ENCODE measurements at regions not wholly inside any gene's neighbourhood (a gene's known extent, or its start where the extent isn't known, plus 50 kb on each side); places are given as distances from the start of the nearest gene placed in this dataset.
"Not testable (repeated sequence)": the region's sequence is repeated elsewhere in the genome, so short reads cannot be mapped to it uniquely, and the experiment has no call there.

DNA sequence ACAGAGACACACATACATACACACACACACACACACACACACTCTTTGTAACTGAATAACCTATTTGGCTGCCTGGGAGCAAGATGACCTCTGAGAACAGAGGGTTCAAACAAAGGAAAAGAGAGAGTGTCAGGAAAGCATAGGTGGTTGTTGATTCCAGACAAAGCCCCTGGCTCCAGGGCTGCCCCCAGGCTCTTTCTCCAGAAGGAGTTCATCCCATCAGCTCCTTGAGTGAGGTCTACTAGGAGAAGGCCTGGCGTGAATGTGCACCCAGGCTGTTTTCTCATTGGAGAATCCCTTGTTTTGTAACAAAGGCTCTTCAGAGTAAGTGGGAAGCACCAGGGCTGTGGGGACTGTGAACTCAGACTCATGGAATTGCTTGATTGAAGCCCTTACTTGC, 151.9 kb downstream of the EMP1 start:
- DNase-seq (ENCODE audit: low spot score), result no peak

DNA sequence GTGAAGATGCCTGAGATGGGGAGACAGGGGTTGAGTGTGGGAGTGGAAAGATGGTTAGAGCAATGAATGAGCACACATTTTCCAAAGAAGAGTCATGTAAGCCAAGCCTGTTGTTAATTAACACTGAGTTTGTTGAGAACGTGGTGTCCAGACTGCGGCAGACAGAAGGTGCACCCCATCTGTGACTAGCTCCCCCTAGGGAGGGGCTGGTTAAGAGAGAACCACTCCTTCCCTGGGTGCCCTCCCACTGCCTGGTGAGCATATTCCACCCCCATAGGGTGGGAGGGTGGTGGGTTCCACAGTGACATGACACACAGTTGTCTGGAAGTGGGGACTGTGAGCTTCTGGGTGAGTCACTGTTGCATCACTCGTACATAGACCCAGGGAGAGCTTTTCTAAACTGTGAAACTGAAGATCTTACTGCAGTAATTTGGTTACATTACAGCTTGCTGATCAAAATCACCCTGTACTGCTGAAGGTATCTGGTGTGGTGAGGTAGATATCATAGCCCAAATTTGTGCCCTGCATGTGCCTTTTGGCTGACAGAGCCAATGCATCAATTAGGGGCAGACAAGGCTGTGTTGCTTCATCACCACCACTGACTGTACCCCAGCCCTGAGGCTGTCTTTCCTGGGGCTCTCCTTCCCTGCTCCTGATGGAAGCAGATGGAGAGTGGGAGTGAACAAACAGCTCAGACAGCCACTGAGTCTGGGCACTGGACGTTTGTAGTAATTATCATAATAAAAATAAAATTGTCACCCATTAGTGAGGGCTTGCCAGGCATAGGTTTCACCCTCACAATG, 150.9 kb downstream of the EMP1 start:
- DNase-seq (ENCODE audit: low spot score), result peak; percentile 41

DNA sequence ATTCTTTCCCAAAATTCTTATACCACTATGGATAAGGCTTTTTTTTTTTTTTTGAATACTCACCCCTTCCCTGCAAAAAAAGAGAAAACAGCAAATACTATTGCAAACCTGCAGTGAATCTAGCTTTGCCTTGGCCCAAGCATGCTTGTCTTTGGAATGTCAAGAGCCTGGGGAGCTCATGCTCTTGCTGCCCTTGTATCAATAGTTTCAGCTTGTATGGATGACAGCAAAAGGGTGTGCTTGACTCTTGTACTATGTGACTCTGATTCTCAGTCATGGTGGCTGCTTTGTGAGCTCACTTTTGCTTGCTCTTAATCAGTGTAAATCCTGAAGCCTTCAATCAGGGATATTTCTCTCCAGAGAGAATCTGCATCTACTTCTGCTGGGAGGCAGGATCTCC, 149.2 kb downstream of the EMP1 start:
- DNase-seq (ENCODE audit: low spot score), result no peak

DNA sequence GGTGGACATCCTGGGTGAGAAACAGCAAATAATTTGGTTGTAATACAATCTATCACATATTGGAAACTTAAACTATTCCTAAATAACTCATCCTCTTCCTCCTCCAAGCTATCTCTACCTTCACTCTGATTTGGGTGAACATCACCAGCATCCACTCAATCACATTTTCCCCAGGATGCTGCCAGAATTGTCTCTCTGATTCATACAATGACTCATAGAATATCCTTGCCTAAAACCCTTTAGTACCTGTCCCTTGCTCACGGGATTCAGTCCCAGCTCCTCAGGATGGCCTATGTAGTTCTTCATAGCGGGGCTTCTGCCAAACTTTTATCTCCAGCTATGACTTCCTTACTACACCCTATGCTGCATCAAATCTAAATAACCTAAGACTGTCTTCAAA, 146.8 kb downstream of the EMP1 start:
- no peak for DNase-seq (ENCODE audit: low spot score)

DNA sequence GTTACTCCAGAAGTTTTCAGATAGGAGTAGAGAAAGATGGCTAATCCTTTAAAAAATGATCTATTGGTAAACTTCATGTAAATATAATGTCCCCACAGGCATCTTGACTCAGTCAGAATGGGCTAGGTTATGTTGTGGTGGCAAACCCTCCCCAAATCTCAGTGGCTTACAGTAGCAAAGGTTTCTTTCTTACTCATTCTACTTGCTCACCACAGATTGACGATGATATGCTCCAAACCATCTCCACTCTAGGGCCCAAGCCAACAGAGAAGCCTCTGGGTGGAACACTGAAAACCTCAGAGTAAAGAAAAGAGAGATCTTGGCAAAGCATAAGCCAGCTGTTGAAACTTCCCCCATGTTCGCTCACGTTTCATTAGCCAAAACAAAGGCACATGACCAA, 146.4 kb downstream of the EMP1 start:
- DNase-seq (ENCODE audit: low spot score), result no peak

DNA sequence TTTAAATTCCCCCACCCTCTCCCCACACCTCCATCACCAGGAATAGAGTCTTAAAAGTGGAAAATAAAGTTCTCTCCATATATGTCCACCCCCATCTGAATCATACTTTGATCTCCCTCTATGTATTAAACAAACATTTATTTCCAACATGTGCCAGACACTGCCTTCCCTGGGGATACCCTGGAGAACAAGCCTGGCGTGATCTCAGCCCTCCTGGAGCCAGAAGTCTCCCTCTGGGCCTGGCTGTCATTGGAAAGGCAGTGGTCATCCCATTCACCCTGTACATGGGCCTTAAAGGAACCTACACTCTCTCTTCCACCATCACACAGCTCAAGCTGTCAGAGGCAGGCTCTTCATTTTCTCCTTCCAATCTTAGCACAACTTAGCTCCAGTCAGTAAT, 143.6 kb downstream of the EMP1 start:
- DNase-seq (ENCODE audit: low spot score), result no peak

DNA sequence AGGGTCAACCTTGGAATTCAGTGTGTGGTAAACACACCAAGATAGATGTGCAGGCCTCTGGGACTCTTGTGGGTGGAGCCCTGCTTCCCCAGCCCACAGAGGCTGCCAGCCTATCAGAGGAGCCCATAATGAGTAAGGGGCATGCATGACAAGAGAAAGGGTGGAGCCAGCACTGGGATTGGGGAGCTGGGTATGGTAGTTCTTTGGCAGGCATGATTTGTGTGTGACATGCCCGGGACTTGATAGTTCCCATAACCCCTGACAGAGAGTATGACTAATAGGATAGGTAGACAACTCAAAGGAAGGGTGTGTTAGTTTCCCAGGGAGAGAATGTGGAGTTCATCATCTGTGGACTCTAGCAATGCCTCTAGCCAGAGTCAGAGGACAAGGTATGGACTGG, 143.0 kb downstream of the EMP1 start:
- no peak for DNase-seq (ENCODE audit: low spot score)

DNA sequence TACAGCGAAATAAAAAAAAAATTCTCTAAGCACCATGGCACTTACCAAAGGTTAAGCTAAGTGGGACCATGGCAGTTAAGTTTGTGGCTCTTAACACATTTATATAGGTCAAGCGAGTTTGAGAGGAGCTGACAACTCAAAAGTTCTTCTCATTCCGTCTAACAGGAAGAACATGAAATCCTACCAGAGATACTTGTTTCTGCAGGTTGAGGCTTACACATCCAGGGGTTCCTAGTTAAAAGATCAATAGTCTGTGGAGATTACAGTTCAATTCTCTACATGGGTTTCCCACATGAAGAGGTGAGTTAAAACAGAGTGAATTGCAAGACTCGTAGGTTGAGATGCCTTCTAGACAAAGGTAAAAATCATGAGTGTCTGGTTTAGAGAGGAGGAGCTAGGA, 142.6 kb downstream of the EMP1 start:
- DNase-seq (ENCODE audit: low spot score), result no peak

DNA sequence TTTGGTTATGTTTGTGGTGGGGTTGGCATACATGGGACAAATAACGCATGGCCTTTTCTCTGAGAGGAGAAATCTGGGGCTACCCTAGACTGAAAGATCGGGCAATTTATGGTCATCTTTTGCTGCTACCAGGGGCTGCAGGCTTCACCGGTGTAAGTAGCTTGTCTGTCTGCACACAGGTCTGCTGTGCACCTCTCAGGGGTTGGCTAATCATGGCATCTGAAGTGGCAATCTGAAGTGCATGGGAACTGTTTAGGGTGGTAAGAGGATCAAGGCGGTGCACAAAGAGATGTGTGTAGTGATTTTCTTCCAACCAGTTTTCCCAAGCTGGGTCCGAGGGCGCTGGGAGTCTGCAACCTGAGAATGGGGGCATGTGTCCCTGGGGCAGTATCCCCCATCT, 141.3 kb downstream of the EMP1 start:
- no peak for DNase-seq (ENCODE audit: low spot score)

DNA sequence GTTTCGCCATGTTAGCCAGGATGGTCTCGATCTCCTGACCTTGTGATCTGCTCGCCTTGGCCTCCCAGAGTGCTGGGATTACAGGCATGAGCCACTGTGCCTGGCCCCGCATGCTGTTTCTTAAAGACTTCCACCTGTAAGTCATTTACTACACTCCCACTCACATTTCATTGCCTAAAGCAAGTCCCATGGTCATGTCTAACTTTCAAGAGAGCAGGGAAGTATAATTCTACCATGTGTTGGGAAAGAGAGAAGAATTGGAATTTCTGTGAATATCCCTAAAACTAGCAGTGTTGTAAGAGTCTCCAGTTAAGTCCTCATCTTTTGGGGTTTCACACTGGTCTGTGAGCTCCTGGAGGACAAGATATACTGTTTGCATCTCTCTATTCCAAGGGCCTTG, 139.7 kb downstream of the EMP1 start:
- no peak for DNase-seq (ENCODE audit: low spot score)

DNA sequence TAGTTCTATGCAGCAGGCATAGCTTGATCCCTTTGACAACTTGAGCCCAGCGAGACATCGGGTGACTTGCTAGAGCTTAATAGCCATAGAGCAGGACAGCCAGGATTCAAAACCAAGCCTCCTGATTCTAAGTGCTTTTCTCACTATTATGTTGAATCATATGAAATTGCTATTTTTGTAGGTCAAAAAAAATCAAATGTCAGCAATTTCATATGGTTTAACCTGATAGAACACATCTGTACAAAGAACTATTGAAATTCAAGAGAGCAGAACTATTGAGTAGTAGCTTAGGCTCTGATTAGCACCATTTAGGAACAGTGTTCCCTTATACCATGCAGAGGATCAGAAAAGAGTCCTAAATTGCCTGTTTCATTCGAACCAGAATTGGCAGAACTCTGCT, 132.0 kb downstream of the EMP1 start:
- DNase-seq (ENCODE audit: low spot score), result no peak

DNA sequence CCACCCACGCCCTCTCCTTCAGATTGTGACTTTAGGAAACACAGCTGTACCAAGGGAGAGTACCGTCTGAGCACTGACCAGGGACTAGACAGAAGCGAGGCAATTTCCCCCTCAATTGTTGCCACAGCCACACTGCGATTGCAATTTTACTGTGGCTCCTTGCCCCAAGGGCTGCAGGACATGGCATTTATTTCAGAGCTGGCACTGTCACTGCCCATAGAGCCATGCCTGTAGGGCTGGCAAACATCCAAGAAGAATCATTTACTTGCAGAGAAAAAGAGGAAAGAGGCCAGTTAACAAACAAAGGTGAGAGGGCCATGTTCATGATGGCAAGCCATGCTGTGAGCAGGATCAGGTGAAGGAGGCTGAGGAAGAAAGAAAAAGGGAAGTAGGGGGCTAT, 129.6 kb downstream of the EMP1 start:
- DNase-seq (ENCODE audit: low spot score), result no peak

DNA sequence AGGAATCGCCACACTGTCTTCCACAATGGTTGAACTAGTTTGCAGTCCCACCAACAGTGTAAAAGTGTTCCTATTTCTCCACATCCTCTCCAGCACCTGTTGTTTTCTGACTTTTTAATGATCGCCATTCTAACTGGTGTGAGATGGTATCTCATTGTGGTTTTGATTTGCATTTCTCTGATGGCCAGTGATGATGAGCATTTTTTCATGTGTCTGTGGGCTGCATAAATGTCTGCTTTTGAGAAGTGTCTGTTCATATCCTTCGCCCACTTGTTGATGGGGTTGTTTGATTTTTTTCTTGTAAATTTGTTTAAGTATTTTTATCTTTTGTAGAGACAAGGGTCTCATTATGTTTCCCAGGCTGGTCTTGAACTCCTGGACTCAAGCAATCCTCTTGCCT, 128.5 kb downstream of the EMP1 start:
- not testable (repeated sequence) for DNase-seq (ENCODE audit: low spot score)

DNA sequence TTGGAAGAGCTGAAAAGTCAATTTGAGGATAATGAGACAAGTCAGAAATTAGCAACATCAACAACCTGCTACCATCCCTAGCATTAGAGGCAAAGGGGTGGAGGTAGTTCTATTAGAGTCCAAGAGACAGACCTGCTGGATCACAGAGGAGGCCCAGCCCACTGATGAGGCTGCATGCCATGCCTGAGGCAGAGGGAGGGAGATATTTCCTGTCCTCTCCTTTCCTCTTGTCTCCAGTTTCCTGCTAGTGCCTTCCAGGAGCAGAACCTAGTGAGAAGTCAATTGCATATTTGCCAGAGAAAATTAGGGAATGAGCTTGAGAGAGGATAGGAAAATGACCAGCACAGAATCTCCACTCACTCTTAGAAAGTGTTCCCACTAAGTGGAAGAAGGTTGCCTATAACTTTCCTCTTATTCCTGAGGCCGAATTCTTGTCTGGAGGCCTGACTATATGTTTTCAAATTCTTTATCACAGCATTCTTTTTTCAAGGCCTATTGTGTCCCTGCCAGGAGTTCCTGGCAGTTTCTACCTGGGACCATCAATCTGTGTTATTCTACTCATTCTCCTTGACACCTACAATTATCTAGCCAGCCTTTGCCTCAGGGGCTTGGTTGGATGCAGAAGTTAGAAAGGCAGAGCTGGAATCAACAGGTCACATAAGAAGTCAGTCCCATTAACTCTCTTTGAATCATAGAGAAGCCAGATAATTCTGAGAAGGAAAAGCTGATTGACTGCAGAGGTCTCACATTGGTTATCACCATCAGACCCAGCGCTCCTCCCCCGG, 121.9 kb downstream of the EMP1 start:
- no peak for DNase-seq (ENCODE audit: low spot score)

DNA sequence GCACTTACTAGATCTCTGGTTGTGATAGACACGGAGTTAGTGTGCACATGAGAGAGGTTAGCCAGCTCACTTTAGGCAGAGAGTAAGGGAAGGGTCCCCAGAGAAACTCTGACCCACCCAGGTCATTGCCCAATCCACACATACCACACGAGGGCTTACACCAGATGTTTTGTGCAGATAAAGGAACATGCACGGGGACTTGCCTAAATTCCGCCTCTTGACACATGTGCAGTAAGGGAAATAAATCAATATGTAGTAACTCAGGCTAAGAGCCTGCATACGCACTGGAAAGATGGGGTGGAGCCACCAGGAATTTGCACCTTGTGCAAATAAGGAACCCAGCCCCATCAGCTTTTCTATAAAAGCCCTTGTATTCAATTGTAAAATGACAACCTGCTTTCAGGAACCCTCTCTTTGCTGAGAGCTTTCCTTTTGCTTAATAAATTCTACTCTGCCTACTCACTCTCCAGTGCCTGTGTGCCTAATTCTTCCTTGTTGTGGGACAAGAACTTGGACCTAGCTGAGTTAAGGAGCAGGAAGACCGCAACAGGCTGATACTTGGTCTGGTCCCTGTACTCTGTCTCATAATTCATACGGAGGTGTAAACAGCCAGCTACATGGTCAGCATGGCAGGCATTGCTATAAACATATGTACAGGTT, 120.2 kb downstream of the EMP1 start:
- no peak for DNase-seq (ENCODE audit: low spot score)

DNA sequence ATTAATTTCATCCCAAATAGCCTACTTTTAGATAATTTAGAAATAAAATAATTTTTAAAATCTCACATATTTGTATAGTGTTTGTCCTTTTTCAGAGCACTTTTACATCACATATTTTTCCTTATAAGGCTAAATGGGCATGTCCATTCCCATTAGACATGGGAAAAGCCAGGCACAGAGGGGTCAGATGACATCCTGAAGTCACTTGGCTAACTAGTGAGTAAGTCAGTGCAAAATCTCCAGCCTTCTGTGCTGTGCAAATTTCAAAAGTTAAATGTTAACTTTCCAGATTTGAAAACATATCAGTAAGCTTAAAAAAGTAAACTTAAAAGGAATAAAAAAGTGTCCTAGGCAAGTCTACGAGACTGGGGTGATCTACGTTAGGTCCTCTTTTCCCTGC, 117.4 kb downstream of the EMP1 start:
- no peak for DNase-seq (ENCODE audit: low spot score)

DNA sequence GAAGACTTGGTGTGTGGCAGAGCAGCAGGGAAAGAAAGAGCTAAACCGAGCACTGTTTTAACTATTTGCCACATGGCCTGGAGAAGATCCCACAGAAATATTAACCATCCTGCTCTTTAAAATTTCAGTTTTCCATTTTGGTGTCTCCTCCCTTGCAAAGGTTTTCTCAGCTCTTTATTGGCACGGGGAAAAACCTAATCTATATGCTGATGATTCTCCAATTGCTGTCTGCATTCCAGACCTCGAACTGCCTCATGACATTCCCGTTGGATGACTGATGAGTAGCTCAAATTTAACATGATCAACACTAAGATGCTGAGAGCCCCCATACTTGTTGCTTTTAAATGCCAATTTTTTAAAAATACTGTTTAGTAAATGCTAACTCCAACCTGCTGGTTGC, 115.0 kb downstream of the EMP1 start:
- DNase-seq (ENCODE audit: low spot score), result no peak

DNA sequence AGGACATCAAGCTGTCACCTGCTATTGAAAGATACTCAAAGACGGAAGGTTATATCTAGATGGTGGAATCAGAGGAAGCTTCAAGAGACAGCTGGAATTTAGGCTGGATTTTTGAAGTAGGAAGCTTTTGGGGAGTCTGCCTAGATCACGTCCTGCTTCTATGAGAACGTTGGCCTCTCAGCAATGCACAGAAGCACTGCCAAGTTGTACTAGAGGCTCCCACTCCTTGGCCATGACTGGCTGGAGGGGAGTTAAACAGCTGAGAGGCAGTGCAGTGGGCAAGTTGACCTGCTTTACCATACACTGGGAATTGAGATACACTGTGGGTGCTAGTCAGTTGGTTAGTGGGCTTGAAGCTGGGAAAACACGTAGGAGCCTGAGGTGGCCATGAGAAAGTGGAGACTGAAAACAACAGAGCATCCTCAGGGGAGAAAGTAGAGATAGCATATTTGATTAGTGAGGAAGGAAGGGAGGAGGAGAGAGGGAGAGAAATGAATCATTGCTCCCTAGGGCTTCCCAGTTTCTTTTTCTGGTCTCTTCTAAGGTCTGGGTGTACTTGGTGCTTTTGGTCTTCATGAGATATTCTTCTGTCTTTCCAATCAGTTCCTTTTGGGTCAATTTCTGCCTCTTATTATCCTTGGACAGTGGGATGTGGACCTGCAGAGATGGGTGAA, 110.8 kb downstream of the EMP1 start:
- DNase-seq (ENCODE audit: low spot score), result no peak

DNA sequence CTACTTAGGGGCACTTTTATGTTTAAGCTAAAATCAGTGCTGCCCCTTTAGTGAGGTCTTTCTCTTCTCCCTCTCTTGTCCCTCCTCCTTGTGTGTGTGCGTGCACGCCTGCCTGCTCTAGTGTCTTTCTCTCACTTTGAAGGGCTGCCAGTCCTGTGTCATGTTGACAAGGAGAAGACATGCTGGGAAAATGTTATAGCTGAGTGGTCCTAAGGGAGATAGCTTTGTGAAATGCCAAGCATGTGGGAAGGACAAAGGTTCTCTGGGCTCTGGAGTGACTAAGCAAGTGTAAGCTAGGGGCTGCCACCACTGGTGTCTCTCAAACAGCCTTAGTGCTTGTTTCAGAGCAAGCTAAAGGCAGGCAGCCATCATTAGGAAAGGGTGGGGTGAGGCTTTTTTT, 108.4 kb downstream of the EMP1 start:
- DNase-seq (ENCODE audit: low spot score), result no peak

DNA sequence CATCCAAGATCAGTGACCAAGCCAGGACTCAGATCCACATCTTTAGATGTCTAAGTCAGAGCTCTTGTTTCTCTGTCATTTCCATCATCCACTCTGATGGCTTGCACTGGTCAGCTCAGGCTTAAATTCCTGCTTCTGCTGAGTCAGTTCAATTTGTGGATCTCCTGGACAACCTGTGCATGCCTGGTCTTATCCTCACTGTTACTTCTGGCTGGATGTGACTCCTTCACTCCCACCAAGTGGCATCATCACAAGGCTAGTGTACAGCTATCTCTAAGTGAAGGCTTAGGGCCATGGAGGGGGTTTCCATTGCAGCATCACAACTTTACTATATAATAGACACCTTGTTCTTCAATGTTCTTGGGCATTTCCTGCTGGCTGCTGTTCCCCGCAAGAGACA, 102.9 kb downstream of the EMP1 start:
- no peak for DNase-seq (ENCODE audit: low spot score)

DNA sequence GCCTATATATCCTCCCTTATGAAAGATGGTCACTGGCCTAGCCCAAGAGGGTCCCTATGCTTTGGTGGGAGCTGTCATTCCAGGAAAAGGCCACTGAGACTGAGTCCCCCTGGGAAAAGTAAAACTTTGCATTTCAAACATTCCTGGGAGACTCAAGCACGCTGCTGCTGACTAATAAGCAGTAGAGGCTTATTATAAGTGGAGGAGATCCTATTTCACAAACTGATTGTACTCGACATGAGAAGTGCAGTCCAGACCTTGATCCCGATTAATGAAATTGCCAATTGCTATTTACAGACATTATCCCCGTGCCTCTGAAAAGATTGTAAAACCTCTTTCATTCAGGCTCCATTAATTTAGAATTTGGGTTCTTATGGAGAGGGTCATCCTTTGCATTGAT, 96.6 kb downstream of the EMP1 start:
- no peak for DNase-seq (ENCODE audit: low spot score)

DNA sequence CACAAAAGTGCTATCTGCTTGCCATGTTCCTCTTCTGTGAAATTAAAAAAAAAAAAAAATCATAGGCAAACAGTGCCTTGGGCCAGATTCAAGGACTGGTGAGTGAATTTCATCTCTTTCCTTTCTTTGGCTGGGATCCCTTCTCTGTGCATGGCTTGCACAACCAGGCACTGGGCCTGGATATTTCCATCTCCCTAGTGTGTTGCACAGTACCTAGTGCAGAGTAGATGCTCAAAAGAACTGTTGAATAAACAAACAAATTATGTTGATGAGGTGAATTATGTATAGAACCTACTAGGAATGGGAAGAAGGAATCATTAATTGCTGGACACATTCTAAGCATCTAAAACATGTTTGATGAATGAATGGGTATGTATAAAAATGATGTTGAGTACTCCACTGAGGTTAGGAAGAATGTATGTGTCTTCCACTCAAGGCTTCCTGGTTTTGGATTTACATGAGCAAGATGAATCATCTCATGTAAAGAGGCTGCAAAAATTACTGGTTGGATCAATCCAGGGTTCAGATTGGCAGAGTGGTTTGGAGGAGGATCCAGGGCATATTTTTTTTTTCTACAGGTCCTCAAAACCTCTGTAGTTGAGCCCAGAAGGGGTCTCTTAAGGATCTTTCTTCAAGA, 93.2 kb downstream of the EMP1 start:
- no peak for DNase-seq (ENCODE audit: low spot score)

All from H4 (cell line).